ENCODE measurements at regions not wholly inside any gene's neighbourhood (a gene's known extent, or its start where the extent isn't known, plus 50 kb on each side); places are given as distances from the start of the nearest gene placed in this dataset.

- Histone ChIP-seq H3K4me1 (no peaks in the 10 kb centered on the region), H3K9me3 (peaks cover 0 to 9% (median 4%) of the 10 kb centered on the region in 4 donors), H3K27me3 (no peaks in the 10 kb centered on the region), H3K27ac (no peak overlapping the region), H3K4me3 (no peak overlapping the region), H3K36me3 (no peaks in the 10 kb centered on the region)
- no peak for DNase-seq
- intact Hi-C loops (cut with DNase I; ENCODE audit: low total_unique reads), result no loop called here
- no peak for TF ChIP-seq POLR2AphosphoS5 (IDR thresholded peaks at IDR 0.05)
- no peak for TF ChIP-seq CTCF (IDR thresholded peaks at IDR 0.05)
- no peak for TF ChIP-seq EP300 (IDR thresholded peaks at IDR 0.05)
- no peak for TF ChIP-seq POLR2A (IDR thresholded peaks at IDR 0.05)
Observed at GRCh38 chr21:14850394-14850793, 214.4 kb downstream of the NRIP1 start.

DNA sequence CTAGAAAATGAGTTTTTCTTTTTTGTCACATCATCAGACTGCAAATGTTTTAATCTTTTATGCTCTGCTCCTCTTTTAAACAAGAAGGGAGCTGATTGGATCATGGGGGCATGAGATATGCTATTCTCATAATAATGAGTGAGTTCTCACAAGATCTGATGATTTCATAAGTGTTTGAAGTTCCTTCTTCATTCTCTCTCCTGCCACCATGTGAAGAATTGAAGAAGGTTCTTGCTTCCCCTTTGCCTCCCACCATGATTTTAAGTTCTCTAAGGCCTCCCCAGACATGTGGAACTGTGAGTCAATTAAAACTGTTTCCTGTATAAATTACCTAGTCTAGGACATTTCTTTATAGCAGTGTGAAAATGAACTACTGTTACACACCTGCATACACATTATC is 218.2 kb downstream of the NRIP1 start:
- peaks cover 0 to 11% (median 5%) of the 10 kb centered on the region in 4 donors for H3K9me3 ChIP-seq
- H3K27ac ChIP-seq, result no peak overlapping the region
- intact Hi-C loops (cut with DNase I; ENCODE audit: low total_unique reads), result no loop called here
- no peak for DNase-seq
- H3K27me3 ChIP-seq, result no peaks in the 10 kb centered on the region
- H3K36me3 ChIP-seq, result no peaks in the 10 kb centered on the region
- no peak overlapping the region for H3K4me3 ChIP-seq
- TF ChIP-seq POLR2A (IDR thresholded peaks at IDR 0.05) (no peak), EP300 (IDR thresholded peaks at IDR 0.05) (no peak)
- H3K4me1 ChIP-seq, result no peaks in the 10 kb centered on the region

GRCh38 chr21:14844001-14844400 is 220.8 kb downstream of the NRIP1 start:
- no peak overlapping the region for H3K27ac ChIP-seq
- H3K4me3 ChIP-seq, result no peak overlapping the region
- intact Hi-C loops (cut with DNase I; ENCODE audit: low total_unique reads), result no loop called here
- no peak for DNase-seq
- H3K4me1 ChIP-seq, result no peaks in the 10 kb centered on the region
- H3K36me3 ChIP-seq, result no peaks in the 10 kb centered on the region
- peaks cover 0 to 11% (median 5%) of the 10 kb centered on the region in 4 donors for H3K9me3 ChIP-seq
- TF ChIP-seq POLR2A (IDR thresholded peaks at IDR 0.05) (no peak), EP300 (IDR thresholded peaks at IDR 0.05) (no peak), CTCF (IDR thresholded peaks at IDR 0.05) (no peak), POLR2AphosphoS5 (IDR thresholded peaks at IDR 0.05) (no peak)
- H3K27me3 ChIP-seq, result no peaks in the 10 kb centered on the region

DNA sequence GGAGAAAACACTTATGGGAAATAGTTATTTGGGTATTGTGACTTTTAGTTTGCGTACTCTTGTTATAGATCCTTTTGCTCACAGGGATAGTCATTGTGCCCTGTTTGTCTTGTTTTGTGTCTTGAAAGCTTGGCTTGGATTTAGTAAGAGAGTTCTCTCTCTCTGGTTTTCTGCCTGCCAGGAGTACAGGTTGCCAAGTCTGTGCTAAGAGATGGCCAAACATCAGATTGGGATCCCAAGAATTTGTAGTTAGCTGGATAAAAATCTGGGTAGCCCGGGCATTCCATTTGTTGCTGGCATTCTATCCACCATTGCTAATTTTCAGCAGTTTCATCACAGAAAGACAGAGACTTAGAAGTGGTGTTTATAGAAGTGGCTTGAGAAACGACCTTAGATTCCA is 222.2 kb downstream of the NRIP1 start:
- intact Hi-C loops (cut with DNase I; ENCODE audit: low total_unique reads), result no loop called here
- H3K27me3 ChIP-seq, result no peaks in the 10 kb centered on the region
- no peak for DNase-seq
- H3K4me3 ChIP-seq, result no peak overlapping the region
- WGBS, 5 donors, result 70 to 84% (median 76%) methylated on average over 3 of the region's 3 CpGs
- no peak overlapping the region for H3K27ac ChIP-seq
- H3K36me3 ChIP-seq, result no peaks in the 10 kb centered on the region
- TF ChIP-seq POLR2A (IDR thresholded peaks at IDR 0.05), result no peak
- TF ChIP-seq POLR2AphosphoS5 (IDR thresholded peaks at IDR 0.05), result no peak
- no peak for TF ChIP-seq EP300 (IDR thresholded peaks at IDR 0.05)
- TF ChIP-seq CTCF (IDR thresholded peaks at IDR 0.05), result no peak
- H3K9me3 ChIP-seq, result peaks cover 0 to 11% (median 5%) of the 10 kb centered on the region in 4 donors
- H3K4me1 ChIP-seq, result no peaks in the 10 kb centered on the region

DNA sequence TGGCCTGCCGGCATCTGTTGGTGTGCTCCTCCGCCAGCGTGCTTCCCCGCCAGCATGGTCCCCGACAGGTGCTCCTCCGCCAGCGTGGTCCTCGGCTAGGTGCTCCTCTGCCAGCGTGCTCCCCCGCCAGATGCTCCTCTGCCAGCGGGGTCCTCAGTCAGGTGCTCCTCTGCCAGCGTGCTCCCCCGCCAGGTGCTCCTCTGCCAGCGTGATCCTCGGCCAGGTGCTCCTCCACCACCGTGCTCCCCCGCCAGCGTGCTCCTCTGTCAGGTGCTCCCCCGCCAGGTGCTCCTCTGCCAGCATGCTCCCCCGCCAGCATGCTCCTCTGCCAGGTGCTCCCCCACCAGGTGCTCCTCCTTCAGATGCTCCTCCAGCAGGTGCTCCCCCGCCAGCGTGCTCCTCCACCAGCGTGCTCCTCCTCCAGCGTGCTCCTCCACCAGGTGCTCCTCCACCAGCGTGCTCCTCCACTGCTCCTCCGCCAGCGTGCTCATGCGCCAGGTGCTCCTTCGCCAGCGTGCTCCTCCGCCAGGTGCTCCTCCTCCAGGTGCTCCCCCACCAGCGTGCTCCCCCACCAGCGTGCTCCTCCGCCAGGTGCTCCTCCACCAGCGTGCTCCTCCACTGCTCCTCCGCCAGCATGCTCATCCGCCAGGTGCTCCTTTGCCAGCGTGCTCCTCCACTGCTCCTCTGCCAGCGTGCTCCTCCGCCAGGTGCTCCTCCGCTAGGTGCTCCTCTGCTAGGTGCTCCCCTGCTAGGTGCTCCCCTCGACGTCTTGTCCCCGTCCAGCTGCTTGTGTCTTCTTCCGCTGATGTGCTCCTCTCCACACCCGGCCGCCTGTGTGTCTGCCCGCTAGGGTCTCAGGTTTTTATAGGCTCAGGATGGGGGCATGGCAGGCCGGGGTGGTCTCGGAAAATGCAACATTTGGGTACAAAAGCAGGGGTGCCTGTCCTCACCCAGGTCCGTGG is 223.0 kb downstream of the NRIP1 start:
- H3K9me3 ChIP-seq, result peaks cover 0 to 11% (median 5%) of the 10 kb centered on the region in 4 donors
- H3K27me3 ChIP-seq, result no peaks in the 10 kb centered on the region
- H3K4me3 ChIP-seq, result no peak overlapping the region
- H3K4me1 ChIP-seq, result no peaks in the 10 kb centered on the region
- no peaks in the 10 kb centered on the region for H3K36me3 ChIP-seq
- TF ChIP-seq POLR2A (IDR thresholded peaks at IDR 0.05), result no peak
- TF ChIP-seq EP300 (IDR thresholded peaks at IDR 0.05), result no peak
- no peak for TF ChIP-seq POLR2AphosphoS5 (IDR thresholded peaks at IDR 0.05)
- TF ChIP-seq CTCF (IDR thresholded peaks at IDR 0.05), result no peak
- intact Hi-C loops (cut with DNase I; ENCODE audit: low total_unique reads), result no loop called here
- WGBS, 5 donors, result 91 to 98% (median 97%) methylated on average over 51 of the region's 51 CpGs
- DNase-seq, result peak in 1 of 2 donors; percentile 4
- no peak overlapping the region for H3K27ac ChIP-seq
